ENCODE measurements at regions not wholly inside any gene's neighbourhood (a gene's known extent, or its start where the extent isn't known, plus 50 kb on each side); places are given as distances from the start of the nearest gene placed in this dataset.
A peak's percentile ranks its signal among the peaks of the same experiment; 100 is the strongest.

DNA sequence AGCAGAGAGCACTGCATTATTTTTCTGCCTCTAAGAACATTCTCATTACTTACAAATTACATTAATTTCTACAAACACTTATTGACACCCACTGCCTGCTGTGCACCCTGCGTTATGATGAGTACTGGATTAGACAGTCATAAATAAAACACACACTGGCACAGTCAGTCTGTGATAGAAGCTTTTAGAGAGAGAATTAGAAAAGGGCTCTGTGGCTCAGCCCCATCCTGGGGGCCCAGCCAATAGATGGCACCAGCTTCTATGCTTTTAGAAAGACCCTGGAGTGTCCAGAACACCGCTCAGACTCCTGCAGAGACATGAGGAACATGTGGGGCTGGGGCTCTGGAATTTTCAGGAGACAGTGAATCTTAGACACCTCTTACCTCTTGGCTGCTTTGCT lies 61.0 kb upstream of the RAPGEF1 start:
- intact Hi-C loops (cut with DNase I), result no loop called here
- no peaks in the 10 kb centered on the region for H3K9me3 ChIP-seq (ENCODE audit: control insufficient read depth in 2 of 3, insufficient read depth in 1 of 3, low read length in 3 of 3)
- no peaks in the 10 kb centered on the region for H3K36me3 ChIP-seq (ENCODE audit: control insufficient read depth in 2 of 3, insufficient read depth in 3 of 3, low read length in 3 of 3)
- FAIRE-seq, result no peak
- H3K4me3 ChIP-seq (ENCODE audit: low read length in 3 of 3), result no peak overlapping the region
- H3K27me3 ChIP-seq (ENCODE audit: control insufficient read depth, insufficient read depth, low read length), result no peaks in the 10 kb centered on the region
- no peak overlapping the region for H3K9ac ChIP-seq (ENCODE audit: low read length in 3 of 3)
- no peak overlapping the region for H3K27ac ChIP-seq (ENCODE audit: low read depth in 2 of 2, low read length in 2 of 2)
- no peak for DNase-seq
- TF ChIP-seq CTCF (IDR thresholded peaks at IDR 0.05; ENCODE audit: borderline replicate concordance, extremely low read depth, insufficient read depth), result no peak
- H3K4me1 ChIP-seq (ENCODE audit: control insufficient read depth in 2 of 3, insufficient read depth in 2 of 3, low read depth in 1 of 3, low read length in 3 of 3), result no peaks in the 10 kb centered on the region

- intact Hi-C loops (cut with DNase I), result no loop called here
- no peak overlapping the region for H3K4me3 ChIP-seq (ENCODE audit: low read length in 3 of 3)
Measured at GRCh38 chr9:131800366-131800765, 60.5 kb upstream of the RAPGEF1 start.

GRCh38 chr9:131799177-131799823 lies 59.4 kb upstream of the RAPGEF1 start:
- Histone ChIP-seq H3K4me1 (ENCODE audit: control insufficient read depth in 2 of 3, insufficient read depth in 2 of 3, low read depth in 1 of 3, low read length in 3 of 3) (no peaks in the 10 kb centered on the region), H3K27me3 (ENCODE audit: control insufficient read depth, insufficient read depth, low read length) (peaks cover 4% of the 10 kb centered on the region), H3K9me3 (ENCODE audit: control insufficient read depth in 2 of 3, insufficient read depth in 1 of 3, low read length in 3 of 3) (no peaks in the 10 kb centered on the region), H3K4me3 (ENCODE audit: low read length in 3 of 3) (no peak overlapping the region), H3K9ac (ENCODE audit: low read length in 3 of 3) (no peak overlapping the region), H3K36me3 (ENCODE audit: control insufficient read depth in 2 of 3, insufficient read depth in 3 of 3, low read length in 3 of 3) (no peaks in the 10 kb centered on the region), H3K27ac (ENCODE audit: low read depth in 2 of 2, low read length in 2 of 2) (no peak overlapping the region)
- FAIRE-seq, result no peak
- peak in 4 of 5 donors; percentile 70 to 86 (median 84) for DNase-seq
- TF ChIP-seq CTCF (IDR thresholded peaks at IDR 0.05; ENCODE audit: borderline replicate concordance, extremely low read depth, insufficient read depth), result no peak
- intact Hi-C loops (cut with DNase I), result no loop called here

More at GRCh38 chr9:131800366-131800765, 60.5 kb upstream of the RAPGEF1 start:
- H3K9ac ChIP-seq (ENCODE audit: low read length in 3 of 3), result no peak overlapping the region
- no peaks in the 10 kb centered on the region for H3K36me3 ChIP-seq (ENCODE audit: control insufficient read depth in 2 of 3, insufficient read depth in 3 of 3, low read length in 3 of 3)
- no peak for TF ChIP-seq CTCF (IDR thresholded peaks at IDR 0.05; ENCODE audit: borderline replicate concordance, extremely low read depth, insufficient read depth)
- FAIRE-seq (no peak), DNase-seq (no peak)
- no peak overlapping the region for H3K27ac ChIP-seq (ENCODE audit: low read depth in 2 of 2, low read length in 2 of 2)
- H3K9me3 ChIP-seq (ENCODE audit: control insufficient read depth in 2 of 3, insufficient read depth in 1 of 3, low read length in 3 of 3), result no peaks in the 10 kb centered on the region
- H3K27me3 ChIP-seq (ENCODE audit: control insufficient read depth, insufficient read depth, low read length), result no peaks in the 10 kb centered on the region
- no peaks in the 10 kb centered on the region for H3K4me1 ChIP-seq (ENCODE audit: control insufficient read depth in 2 of 3, insufficient read depth in 2 of 3, low read depth in 1 of 3, low read length in 3 of 3)

DNA sequence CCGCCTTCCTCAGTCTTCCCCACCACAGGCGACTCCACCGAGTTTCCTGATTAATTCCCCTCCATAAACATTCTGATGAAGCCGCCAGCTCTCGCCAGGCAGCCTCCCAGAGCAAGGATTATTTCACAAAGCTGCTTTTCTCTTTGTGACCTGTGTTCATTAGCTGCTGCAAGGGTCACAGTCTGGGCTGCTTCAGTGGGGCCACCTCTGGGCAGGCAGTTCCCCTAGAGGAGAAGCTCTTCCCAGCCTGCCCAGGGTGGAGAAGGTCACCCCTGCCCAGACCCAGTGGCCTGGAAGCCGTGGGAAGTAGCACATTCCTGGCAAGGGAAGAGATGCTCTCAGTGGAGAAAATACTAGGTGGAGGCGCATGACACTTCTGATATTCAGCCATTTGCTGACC lies 58.4 kb upstream of the RAPGEF1 start:
- no peak overlapping the region for H3K4me3 ChIP-seq (ENCODE audit: low read length in 3 of 3)
- DNase-seq (no peak), FAIRE-seq (no peak)
- H3K4me1 ChIP-seq (ENCODE audit: control insufficient read depth in 2 of 3, insufficient read depth in 2 of 3, low read depth in 1 of 3, low read length in 3 of 3), result no peaks in the 10 kb centered on the region
- H3K9me3 ChIP-seq (ENCODE audit: control insufficient read depth in 2 of 3, insufficient read depth in 1 of 3, low read length in 3 of 3), result no peaks in the 10 kb centered on the region
- peaks cover 4% of the 10 kb centered on the region for H3K27me3 ChIP-seq (ENCODE audit: control insufficient read depth, insufficient read depth, low read length)
- no peak overlapping the region for H3K9ac ChIP-seq (ENCODE audit: low read length in 3 of 3)
- no peak overlapping the region for H3K27ac ChIP-seq (ENCODE audit: low read depth in 2 of 2, low read length in 2 of 2)
- no peak for TF ChIP-seq CTCF (IDR thresholded peaks at IDR 0.05; ENCODE audit: borderline replicate concordance, extremely low read depth, insufficient read depth)
- intact Hi-C loops (cut with DNase I), result no loop called here
- H3K36me3 ChIP-seq (ENCODE audit: control insufficient read depth in 2 of 3, insufficient read depth in 3 of 3, low read length in 3 of 3), result no peaks in the 10 kb centered on the region
